Suppressor macrophage treated with lipopolysaccharide for 1 hour (primary cell): ENCODE measurements at regions not wholly inside any gene's neighbourhood (a gene's known extent, or its start where the extent isn't known, plus 50 kb on each side); places are given as distances from the start of the nearest gene placed in this dataset.
"Not testable (repeated sequence)": the region's sequence is repeated elsewhere in the genome, so short reads cannot be mapped to it uniquely, and the experiment has no call there.

ENCODE experiments used
- DNase-seq, 3 donors: peaks; one replicate each; pipeline ENCODE4 v3.0.0-alpha.2; 2020 to 2022

DNA sequence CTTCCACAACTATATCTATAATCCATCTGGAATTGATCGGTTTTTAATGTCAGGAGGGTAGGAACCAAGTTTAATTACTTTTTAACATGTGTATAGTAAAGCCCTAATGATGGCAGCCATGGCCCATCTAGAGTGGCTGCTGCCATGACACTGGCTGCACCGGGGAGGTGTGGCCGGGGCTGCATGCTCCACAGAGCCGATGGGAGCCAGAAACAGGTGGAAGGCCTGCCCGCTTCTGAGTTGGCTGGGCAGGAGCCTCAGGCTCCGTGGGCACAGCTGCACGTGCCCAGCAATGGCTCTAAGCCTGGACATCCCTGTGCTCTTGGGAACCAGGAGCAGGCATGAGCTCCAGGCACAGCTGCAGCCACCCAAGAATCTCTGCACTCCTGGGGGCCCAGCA, 73.0 kb downstream of the GBP6 start:
- no peak for DNase-seq

DNA sequence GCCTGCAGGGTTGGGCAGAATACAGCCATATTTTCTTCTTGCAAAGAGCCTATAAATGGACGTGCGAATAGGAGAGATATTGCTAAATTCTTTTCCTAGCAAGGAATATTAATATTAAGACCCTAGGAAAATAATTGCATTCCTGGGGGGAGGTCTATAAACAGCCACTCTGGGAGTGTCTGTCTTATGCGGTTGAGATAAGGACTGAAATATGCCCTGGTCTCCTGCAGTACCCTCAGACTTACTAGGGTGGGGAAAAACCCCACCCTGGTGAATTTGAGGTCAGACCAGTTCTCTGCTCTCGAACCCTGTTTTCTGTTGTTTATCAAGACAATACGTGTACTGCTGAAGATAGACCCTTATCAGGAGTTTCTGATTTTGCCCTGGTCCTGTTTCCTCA, 74.4 kb downstream of the GBP6 start:
- DNase-seq, result not testable (repeated sequence)

GRCh38 chr1:89440911-89441310, 77.1 kb downstream of the GBP6 start:
- DNase-seq, result no peak

DNA sequence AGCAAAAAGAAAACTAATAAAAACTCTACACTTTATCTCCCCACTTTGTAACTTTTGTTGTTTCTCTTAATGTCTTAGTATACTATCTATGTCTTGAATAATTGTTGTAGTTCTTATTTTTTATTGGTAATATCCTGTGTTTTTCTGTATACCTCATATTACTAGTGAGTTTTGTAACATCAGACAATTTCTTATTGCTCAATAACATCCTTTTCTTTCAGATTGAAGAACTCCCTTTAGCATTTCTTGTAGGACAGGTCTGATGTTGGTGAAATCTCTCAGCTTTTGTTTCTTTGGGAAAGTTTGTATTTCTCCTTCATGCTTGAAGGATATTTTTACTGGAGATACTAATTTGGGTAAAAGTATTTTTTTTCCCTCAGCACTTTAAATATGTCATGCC, 79.8 kb upstream of the LRRC8B start:
- peak; percentile 28 to 83 (median 69) for DNase-seq

DNA sequence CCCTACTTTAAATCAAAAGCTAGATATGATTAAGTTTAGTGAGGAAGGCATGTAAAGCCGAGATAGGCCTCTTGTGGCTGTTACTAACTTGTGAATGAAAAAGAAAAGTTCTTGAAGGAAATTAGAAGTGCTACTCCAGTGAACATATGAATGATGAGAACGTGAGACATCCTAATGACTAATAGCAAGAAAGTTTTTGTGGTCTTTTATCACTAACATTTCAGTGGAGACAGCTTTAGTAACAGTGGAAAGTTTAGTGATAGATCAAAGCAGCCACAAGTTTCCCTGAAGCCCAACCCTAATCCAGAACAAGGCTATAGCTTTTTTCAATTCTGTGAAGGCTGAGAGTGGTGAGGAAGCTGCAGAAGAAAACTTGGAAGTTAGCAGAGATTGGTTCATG, 73.6 kb upstream of the LRRC8B start:
- DNase-seq, result peak in 2 of 3 donors; percentile 57 to 63

GRCh38 chr1:89453123-89453972, 71.3 kb upstream of the LRRC8B start:
- no peak for DNase-seq

GRCh38 chr1:89454845-89455521, 69.6 kb upstream of the LRRC8B start:
- DNase-seq, result peak; percentile 75 to 84 (median 81)

- no peak for DNase-seq
These were observed 67.6 kb upstream of the LRRC8B start for GRCh38 chr1:89457046-89457445.

DNA sequence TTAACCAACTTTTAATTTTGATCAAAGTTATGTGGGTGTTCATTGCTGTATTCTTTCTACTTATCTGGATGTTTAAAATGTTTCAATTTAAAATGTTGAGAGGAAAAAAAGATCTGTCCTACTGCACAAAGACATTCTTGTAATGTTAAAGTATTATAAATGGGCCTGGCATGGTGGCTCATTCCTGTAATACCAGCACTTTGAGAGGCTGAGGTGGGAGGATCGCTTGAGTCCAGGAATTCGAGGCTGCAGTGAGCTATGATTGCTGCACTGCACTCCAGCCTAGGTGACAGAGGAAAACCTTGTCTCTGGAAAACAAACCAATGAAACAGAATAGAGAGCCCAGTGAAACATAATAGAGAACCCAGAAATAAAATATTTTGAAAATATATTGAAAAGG, 65.5 kb upstream of the LRRC8B start:
- no peak for DNase-seq

- peak in 1 of 3 donors; percentile 51 for DNase-seq
These were observed 64.3 kb upstream of the LRRC8B start for GRCh38 chr1:89460325-89460724.

- DNase-seq, result no peak
These were observed 62.4 kb upstream of the LRRC8B start for GRCh38 chr1:89462250-89462649.

GRCh38 chr1:89464008-89464407, 60.6 kb upstream of the LRRC8B start:
- no peak for DNase-seq

DNA sequence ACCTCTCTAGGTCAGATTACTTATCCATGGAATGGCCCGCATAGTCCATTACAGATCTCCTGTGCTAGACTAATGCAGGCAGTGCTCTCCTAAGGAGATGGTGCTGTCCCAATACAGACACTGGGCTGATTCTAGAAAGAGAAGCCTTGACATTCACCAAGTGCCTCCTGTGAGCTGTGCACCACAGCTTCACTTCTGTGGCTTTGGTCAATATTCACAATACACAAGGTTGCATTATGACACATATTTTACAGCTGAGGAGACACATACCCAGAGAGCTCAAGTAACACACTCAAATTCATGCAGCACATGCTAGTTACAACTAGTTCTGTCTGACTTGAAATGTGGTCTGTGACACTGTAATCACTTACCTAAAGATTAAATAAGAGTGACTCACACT, 59.4 kb upstream of the LRRC8B start:
- no peak for DNase-seq

GRCh38 chr1:89466307-89466930, 58.2 kb upstream of the LRRC8B start:
- DNase-seq, result peak in 2 of 3 donors; percentile 33 to 36

- DNase-seq, result no peak
These were observed 52.4 kb upstream of the LRRC8B start for GRCh38 chr1:89472253-89472652.

DNA sequence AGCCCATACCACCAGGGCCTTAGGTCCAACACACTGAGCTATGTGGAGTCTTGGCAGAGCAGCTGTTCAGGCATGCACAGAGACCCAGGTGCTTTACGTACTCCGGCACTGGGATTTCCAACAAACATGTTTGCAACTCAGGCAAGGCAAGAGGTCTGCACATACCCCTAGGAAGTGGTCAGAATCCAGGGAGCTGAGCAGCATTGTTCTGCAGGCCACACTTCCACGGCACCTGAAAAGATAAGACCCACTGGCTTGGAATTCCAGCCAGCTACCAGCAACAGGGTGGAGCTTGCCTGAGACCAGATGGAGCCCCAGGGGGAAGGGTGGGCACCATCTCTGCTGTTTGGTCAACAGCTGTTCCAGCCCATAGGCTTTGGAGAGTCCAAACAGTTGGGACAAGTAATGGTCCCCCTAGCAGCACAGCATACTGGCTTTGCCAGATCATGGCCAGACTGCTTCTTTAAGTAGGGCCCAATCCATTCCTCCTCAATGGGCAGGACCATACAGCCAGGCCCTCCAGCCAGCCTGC, 51.7 kb upstream of the LRRC8B start:
- no peak for DNase-seq
